ENCODE measurements at regions not wholly inside any gene's neighbourhood (a gene's known extent, or its start where the extent isn't known, plus 50 kb on each side); places are given as distances from the start of the nearest gene placed in this dataset.

DNA sequence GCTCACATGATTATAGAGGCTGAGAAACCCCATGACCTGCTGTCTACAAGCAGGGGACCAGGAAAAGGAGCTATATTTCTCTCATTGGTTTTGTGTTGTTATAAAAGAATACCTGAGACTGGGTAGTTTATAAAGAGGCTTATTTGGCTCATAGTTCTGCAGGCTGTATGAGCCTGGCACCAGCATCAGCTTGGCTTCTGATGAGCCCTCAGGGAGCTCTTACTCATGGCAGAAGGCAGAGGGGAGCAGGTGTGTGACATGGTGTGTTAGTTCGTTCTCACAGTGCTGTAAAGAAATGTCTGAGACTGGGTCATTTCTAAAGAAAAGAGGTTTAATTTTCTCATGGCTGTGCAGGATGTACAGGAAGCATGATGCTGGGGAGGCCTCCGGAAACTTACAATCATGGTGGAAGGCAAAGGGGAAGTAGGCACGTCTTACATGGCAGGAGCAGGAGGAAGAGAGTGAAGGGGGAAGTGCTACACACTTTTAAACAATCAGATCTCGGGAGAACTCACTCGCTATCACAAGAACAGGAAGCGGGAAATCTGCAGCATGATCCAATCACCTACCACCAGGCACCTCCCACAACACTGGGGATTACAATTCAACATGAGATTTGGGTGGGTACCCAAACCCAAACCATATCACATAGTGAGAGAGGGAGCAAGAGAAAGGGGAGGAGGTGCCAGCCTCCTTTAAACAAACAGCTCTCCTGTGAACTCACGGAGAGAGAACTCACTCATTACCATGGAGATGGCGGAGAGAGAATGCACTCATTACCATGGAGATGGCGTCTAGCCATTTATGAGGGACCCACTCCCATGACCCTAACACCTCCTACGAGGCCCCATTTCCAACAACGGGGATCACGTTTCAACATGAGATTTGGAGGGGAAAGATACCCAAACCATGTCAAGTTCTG lies 133.4 kb downstream of the JCAD start:
- no peak for DNase-seq (ENCODE audit: low spot score)

DNA sequence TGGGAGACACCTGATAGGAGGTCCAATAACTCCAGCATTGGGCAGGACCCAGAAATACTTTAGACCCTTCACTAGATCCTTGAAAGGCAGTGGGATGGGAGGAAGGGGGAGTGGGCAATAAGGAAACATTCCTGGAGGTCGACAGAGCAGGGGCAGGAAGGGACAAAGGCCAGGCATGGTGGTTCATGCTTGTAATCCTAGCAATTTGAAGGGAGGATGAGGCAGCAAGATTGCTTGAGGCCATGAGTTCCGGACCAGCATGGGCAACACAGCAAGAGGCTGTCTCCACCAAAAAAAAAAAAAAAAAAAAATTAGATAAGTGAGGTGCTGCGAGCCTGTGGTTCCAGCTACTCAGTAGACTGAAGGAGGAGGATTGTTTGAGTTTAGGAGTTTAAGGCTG lies 134.9 kb downstream of the JCAD start:
- DNase-seq (ENCODE audit: low spot score): no peak

DNA sequence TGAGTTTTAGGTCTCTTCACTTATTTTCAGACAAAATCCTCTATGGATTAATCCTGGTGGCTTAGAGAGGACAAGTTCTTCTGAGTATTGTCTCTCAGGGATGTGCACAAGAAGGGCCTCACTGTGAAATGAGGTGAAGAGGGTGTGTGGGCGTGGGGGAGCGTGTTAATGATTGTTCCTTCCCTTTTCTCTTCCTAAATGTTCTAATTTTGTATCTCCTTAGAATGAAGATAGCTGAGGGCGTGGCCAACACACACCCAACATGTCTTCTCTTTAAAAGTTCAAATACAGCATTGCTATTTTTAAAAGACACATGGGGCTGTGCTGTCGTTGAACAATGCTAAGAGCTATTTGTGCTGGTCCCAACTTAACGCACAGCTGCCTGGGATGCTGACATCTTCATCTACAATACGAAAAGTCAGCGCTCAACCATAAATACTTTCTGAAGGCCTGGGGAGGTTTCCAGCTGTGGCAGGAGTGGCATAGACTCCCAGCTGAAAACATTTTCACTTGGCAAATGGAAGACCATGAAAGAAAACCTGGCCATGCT lies 135.9 kb downstream of the JCAD start:
- no peak for DNase-seq (ENCODE audit: low spot score)

DNA sequence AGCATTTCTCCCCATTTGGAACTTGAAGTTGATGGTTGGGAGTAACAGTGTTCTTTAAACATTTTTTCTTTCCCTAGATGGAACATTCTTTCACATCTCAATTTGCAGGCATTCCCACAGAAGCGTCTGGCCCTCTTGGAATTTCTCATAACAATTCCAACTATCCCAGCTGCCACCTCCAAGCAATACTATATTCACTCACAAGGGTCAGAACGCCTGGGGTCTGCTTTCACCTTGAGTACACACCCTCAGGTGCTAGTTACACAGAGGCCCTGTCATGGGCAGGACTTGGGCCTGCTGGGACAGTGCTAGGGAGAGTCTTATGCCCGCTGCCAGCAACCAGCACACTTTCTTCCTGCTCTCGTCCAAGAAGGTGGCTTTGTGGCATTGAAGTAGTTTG lies 136.5 kb downstream of the JCAD start:
- DNase-seq (ENCODE audit: low spot score): no peak

DNA sequence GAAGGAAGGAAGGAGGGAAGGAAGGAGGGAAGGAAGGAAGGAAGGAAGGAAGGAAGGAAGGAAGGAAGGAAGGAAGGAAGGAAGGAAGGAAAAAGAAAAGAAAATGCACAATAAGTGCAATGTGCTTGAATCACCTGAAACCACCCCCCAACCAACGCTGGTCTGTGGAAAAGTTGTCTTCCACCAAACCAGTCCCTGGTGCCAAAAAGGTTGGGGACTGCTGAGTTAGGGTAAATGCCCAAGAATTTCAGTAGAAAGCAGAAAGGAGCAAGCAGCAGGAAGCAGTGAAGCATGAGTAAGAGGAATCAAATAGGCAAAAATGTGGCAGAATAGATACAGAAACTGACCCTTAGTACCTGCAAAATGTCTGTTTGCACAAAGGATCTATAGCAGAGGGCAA lies 137.2 kb downstream of the JCAD start:
- no peak for DNase-seq (ENCODE audit: low spot score)

DNA sequence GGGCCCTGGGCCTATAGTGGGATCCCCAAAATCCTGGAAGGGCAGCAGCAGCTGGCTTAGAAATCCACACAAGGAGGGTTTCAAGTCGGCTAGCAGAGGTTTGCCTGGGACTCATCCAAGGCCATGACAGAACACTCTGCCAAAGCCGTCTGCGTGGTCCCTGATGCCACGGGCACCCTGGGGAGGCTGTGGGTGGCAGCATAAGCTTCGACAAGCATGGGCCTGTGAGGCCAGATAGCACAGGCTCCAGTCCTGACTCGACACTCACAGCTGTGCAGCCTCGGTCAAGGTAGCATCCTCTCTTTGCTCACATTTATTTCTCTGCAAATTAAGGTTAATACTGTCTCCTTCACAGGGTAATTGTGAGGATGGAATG lies 138.3 kb downstream of the JCAD start:
- DNase-seq (ENCODE audit: low spot score): no peak

DNA sequence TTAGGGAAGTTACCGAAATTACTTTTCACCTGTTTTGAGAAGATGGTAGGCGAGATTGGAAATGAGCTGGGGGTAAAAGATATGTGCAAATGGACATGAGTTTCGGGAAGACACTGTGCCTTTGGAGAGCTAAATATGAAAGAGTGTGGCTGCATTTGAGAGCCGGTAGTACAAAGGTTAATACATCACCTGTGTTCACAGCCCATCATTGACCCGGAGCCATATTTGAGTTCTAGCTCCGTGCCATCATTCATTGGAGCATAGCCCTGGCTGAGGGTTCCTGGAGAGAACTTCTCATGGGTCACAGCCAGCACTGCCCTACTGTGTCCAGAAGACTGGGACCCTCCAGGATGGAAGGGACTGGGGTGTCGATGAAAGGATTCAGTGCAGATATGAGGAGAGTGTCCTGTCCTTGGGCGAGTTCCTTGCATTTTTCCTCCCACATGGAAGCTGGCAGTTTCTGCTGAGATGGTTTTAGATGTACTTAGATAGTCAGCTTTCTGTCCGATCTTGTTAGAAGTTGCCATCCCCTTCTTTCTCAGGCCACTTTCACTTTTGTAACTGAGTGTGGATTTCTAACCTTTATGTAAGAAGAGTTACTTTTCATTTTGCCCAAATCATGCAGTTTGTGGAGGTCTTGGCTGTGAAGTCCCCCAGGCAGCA lies 138.8 kb downstream of the JCAD start:
- no peak for DNase-seq (ENCODE audit: low spot score)

DNA sequence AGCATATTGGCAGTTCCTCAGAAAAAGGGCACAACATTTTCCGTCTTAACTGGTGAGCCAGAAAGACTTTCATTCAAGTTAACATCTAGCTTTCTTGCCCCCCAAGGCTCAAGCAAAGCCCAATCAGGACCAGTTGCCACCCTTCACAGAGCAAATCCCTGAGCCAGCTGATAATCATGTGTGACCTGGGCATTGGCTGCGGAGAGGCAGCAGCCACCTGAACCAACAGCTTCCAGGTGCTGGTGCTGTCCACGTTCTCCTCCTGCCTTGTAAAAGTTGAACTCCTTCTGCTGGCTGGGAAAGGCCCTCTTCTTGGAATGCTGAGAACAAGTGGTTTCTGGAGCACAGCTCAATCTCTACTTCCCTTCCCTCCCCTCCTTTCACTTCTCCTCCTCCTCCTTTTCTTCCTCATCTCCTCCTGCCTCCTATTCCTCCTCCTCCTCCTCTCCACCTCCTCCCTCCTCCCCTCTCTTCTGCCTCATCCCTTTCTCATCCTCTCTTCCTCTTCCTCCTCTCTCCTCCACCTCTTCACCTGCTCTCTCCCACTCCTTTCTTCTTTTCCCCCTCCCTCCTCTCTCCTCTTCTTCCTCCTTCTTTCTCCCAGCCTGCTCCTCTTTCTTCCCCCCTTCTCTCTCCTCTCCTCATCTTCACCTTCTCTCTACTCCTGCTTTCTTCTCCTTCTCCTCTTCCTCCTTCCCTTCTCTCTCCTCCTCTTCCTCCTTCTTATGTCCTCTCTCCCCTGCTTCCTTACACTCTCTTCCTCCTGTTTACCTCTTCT lies 140.6 kb downstream of the JCAD start:
- no peak for DNase-seq (ENCODE audit: low spot score)

DNA sequence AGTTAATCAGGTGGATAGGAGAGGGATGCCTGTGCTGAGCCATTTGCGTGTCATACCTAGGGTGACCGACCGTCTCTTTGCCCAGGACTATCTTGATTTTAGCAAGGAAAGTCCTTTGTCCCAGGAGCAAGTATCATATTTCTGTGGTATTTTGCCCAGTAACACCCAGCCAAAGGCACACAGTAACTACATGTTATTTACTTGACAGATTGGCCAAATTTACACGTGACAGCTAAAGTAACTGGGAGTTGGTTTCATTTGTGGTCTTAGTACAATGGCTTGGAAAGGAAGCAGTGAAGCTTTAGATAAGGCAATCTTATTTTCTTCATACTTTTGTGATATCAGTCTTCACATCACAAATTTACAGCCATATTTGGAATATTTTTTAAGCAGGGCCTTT lies 142.1 kb downstream of the JCAD start:
- DNase-seq (ENCODE audit: low spot score): no peak

DNA sequence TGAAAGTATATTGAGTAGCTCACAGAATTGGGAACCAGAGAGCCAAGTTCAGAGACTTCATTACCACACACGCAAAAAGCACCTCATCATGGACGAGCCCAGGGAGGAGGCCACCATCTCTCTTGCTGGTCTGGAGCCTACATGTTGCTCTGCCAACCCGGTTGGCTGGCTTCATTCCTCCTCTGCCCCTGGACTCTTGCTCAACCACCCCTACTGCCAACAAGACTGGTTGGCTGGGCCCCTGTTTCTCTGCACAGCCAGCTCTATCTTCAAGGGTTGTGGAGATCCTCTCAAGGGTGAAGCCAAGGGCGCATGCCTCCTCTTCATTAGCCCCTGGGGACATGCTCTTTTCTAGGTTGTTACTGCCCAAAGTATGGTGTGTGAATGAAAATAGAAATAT lies 142.7 kb downstream of the JCAD start:
- DNase-seq (ENCODE audit: low spot score): no peak

DNA sequence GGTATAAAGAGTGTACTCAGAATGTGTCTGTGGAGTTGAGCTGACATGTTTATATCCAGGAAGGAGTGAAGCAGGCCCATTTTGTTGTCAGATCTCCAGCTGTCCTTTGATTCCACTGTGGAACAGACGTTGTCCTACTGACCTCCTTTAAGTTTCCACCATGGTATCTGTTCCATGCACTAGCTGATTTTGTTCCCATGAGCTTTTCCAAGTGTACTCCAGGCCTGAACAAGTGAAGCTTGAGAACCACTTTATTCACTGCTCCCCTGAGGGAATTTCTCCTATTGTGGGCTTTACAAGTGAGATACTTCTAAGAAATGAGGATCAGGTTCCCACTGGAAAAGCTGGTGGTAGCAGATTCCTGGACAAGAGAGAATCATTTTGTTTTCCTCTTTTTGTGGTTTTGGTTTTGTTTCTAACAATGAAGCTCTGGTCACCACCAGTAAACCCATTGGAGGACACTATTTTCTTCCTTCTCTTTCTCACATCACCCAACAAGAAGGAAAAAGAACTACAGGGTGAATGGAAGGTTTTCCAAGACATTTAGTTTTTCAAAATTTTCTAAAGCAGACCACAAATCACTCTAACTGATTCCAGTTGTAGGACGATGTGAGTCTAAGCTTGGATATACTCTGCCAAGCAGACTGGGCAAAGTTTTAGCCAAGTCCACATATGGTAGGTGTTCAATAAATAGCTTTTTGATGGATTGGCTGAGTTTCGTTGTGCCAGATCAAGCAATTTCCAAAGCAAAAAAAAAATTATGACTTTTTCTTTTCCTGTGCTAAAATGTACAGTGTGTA lies 144.2 kb downstream of the JCAD start:
- DNase-seq (ENCODE audit: low spot score): no peak

DNA sequence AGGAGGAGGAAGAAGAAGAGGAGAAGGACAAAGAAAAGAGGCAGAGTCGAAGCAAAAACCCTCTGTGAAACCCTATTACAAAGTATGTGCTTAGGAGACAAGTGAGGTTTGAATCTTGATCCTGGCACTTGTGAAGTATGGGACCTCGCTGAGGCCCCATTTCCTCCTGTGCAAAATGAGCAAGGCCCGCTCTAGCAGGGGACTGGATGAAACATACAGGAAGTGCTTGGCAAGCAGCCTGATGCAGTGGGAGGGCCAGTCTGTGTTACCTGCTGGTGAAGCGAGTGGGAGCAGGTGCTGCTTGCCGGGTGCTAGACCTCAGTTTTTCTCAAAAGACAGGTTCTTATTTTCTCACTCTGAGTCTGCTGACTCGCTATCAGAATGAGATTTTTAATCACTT lies 150.4 kb downstream of the JCAD start:
- DNase-seq (ENCODE audit: low spot score): peak; percentile 50

DNA sequence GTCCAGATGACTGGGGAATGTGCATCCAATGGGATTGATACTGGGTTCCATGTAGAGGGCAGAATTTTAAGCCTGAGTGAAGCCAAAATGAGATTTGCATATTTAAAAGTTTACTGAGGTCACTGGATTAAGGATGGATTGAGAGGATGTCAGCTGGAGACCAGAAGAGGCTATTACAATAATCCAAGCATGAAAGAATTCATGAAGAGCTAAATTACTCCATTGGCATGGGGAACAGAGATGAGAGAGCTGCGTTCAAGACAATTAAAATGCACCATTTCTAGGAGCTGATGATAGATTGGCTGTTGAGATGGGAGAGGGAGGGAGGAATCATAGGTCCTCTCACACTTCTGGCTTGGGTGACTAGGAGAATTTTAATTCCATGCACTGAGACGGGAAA lies 158.5 kb downstream of the JCAD start:
- DNase-seq (ENCODE audit: low spot score): no peak

DNA sequence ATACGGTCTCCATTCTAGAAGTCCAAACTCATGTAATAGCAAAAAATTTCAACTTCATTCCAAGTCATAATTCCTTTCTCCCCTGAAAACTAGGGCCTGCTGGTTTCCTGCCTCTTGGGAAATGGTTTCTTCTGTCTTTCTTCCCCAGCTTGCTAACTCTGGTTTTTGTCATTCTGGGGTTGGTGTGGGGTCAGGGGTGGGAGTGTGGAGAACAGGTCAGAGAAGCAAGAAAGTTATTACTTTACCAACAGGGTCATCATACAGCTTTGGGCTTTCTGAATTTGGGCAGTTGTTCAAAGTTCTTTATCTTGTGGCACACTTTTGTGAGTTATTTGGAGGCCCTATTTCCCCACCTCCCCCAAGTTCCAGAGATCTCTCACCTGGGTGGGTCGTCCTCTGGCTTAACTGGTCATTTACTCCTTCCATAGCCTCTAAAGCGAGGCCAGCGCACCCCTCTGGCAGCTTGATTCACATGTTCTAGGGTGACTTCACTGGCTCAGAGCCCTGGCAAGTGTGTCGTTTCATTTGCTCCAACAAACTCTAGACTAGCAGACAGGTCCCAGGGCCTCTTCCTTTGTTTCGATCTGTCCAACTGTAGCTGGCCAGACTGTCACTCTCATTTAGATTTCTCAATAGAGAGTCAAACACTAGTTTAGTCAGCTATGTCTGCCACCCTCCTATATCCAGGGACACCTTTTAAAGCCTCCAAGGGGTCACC lies 161.2 kb downstream of the JCAD start:
- DNase-seq (ENCODE audit: low spot score): no peak

DNA sequence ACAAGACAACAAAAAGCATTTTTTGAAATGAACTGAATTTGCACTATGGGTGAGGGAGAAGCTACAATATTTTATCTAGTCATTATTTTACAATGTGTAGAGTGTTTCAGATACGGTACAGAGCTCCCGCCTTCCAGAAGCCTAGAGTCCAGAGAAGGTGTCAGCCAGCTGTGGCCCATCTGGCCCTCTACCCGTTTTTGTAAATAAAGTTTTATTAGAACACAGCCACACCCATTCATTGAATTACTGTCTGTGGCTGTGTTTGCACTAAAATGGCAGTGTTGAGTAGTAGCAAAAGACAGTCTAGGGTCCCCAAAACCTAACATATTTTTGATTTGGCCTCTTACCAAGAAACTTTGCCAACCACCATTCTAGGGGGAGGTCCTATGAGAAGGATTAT lies 162.0 kb downstream of the JCAD start:
- DNase-seq (ENCODE audit: low spot score): no peak

DNA sequence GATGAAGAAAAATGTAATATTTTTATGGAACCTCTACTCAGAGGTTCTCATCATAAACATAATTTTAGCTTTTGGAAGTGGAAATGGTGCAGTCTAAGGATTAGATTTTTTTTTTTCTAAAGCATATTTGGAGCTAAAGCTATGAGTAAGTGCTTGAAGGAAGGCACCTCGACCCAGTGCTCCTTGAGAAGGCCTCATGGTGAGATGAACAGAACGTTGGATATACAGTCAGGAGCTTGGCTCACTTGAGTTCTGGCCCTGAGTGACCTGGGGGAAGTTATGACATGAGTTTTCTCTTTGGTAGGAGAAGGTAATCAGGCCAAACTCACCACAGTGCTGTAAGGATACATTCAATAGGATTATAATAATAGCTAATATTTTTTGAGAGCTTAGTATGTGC lies 163.3 kb downstream of the JCAD start:
- no peak for DNase-seq (ENCODE audit: low spot score)

DNA sequence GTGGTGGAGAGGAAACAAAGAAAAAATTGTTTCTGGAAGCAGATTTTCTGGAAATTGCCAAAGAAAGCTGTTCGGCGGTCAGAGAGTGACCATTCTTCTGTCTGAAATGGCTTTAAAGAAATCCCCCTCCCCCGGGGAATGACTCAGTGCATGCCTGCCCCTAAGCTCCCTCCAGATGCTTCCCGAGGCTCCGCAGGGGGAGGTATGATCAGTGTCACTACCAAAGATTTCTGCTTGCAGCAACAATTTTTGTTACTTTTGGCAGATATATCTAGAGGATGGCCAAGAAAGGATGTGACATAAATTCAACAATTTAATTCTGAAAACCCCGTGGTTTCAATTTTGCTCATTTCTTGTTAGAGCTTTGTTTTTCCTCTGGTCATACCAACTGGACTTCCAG lies 163.9 kb downstream of the JCAD start:
- peak; percentile 58 for DNase-seq (ENCODE audit: low spot score)

DNA sequence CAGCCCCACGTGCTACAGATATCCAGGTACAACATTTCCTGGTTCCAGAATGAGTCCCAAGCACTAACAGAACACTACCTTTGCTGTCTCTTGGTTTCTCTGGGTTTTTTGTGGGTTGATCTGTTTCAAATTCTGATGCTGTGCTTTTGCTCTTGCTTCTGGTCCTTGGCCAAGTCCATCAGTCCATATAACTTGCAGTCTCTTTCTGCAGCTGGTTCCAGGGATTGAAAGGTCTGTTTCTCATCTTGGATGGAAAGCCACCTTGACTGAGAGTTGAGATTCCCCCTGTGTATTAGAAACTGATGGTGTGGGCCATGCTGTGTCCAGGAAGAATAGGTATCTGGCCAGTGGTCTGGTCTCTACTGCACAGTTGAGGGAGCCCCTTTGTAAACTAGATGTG lies 171.1 kb downstream of the JCAD start:
- DNase-seq (ENCODE audit: low spot score): no peak

DNA sequence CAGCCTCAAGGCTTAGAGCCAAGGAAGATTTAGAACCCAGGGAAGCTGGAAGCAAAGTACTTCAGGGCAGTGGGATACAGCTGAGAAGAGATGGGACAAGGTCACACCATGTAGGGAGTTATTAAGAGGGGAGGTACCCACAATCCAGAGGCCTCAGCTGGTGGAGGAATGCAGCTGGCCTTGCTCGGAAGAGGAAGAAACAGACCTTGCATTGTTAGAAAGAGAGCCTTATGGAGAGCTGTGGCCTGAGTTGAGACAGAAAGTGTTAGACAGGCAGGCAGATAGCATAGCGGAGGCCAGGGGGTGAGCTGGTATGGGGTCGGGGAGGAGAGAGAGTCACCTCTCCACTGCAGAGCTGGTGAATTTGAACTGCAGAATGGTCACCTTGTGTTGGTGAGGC lies 173.1 kb downstream of the JCAD start:
- no peak for DNase-seq (ENCODE audit: low spot score)

DNA sequence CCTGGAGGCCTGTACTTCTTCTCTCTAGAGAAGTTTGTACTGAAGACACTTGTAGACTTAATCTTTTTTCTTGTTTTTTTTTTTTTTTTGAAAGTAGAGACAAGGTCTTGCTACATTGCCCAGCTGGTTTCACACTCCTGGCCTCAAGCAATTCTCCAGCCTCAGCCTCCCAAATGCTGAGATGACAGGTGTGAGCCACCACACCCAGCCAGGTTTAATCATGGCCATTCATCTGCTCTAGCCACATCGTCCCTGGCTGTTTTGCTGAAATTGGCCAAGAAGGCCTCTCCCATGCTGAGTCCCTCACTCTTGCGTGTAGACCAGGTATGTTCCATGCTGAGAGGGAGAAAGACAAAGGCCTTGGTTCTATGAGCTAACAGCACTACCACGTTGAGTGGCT lies 176.2 kb downstream of the JCAD start:
- no peak for DNase-seq (ENCODE audit: low spot score)

DNA sequence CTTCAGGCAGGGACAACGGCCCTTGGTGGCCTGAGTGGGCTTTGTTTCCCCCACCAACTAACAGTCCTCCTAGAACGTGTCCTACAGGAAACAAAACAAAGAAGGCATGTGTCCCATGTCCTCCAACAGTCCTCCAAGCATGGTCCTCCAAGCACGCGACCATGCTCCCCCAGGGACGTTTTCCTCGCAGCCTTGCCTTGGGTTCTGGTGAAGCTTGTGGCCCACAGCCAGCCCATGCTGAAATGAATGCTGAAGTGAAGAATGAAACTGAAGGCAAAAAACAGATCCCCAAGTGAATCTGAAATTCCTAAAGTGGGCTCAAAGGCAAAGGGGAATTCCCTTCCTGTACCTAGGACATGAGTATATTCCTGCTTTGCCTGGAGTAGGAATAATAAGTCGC lies 176.6 kb downstream of the JCAD start:
- no peak for DNase-seq (ENCODE audit: low spot score)
